VCaP (cell line): ENCODE measurements at regions not wholly inside any gene's neighbourhood (a gene's known extent, or its start where the extent isn't known, plus 50 kb on each side); places are given as distances from the start of the nearest gene placed in this dataset.

ENCODE experiments used
- H3K27ac ChIP-seq: fragments of 450-650 bp; 2 replicates; pipeline ENCODE4 v1.5.1; 2017
- CTCF ChIP-seq: fragments of 450-650 bp; conservative IDR thresholded peaks from 2 replicates; pipeline ENCODE4 v1.5.1; 2017; ENCODE audit warnings: mild to moderate bottlenecking, moderate library complexity

- no peak overlapping the region for H3K27ac ChIP-seq
- TF ChIP-seq CTCF, result no peak
Observed at GRCh38 chrX:861921-862320, 231.3 kb downstream of the SHOX start.

GRCh38 chrX:861340-861890, 230.8 kb downstream of the SHOX start:
- TF ChIP-seq CTCF, result no peak
- H3K27ac ChIP-seq, result no peak overlapping the region

GRCh38 chrX:859329-859728, 228.7 kb downstream of the SHOX start:
- no peak overlapping the region for H3K27ac ChIP-seq
- TF ChIP-seq CTCF, result no peak

- H3K27ac ChIP-seq, result no peak overlapping the region
- no peak for TF ChIP-seq CTCF
Observed at GRCh38 chrX:858542-859078, 228.0 kb downstream of the SHOX start.

GRCh38 chrX:857376-857775, 226.8 kb downstream of the SHOX start:
- no peak for TF ChIP-seq CTCF
- no peak overlapping the region for H3K27ac ChIP-seq

GRCh38 chrX:856566-857290, 226.1 kb downstream of the SHOX start:
- H3K27ac ChIP-seq, result no peak overlapping the region
- no peak for TF ChIP-seq CTCF

- H3K27ac ChIP-seq, result no peak overlapping the region
- no peak for TF ChIP-seq CTCF
Observed at GRCh38 chrX:853304-853703, 222.7 kb downstream of the SHOX start.
